GM12873 (cell line): ENCODE measurements at regions not wholly inside any gene's neighbourhood (a gene's known extent, or its start where the extent isn't known, plus 50 kb on each side); places are given as distances from the start of the nearest gene placed in this dataset.

ENCODE experiments used
- CTCF ChIP-seq: IDR thresholded peaks from 2 replicates; pipeline ENCODE4 v1.5.1; 2012; ENCODE audit warnings: low read depth, mild to moderate bottlenecking, moderate library complexity, low read length, control low read depth; ENCODE audit not compliant: insufficient read depth; ENCODE audit errors: missing control alignments

- TF ChIP-seq CTCF, result no peak
Measured at GRCh38 chr10:123361832-123362231, 207.6 kb downstream of the BUB3 start.

DNA sequence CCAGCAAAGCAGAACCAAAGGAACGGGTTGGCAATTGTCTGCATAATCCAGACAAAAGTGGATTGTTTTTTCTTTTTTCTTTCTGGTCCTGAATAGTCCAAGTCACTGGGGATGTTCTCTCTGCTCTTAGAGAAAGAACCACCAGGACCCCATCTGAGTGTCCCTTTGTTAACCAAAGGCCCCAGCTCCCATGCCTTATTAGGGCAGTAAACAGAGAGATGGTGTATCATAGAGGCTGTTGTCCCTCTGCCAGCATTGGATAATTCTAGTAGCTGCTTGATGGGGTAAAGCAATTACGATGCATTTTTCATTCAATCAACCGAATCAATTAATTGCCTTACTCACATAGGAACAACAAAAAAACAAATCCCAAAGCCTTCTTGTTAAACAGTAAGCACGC, 213.0 kb downstream of the BUB3 start:
- TF ChIP-seq CTCF, result no peak

- TF ChIP-seq CTCF, result no peak
Measured at GRCh38 chr10:123373591-123373990, 219.4 kb downstream of the BUB3 start.

DNA sequence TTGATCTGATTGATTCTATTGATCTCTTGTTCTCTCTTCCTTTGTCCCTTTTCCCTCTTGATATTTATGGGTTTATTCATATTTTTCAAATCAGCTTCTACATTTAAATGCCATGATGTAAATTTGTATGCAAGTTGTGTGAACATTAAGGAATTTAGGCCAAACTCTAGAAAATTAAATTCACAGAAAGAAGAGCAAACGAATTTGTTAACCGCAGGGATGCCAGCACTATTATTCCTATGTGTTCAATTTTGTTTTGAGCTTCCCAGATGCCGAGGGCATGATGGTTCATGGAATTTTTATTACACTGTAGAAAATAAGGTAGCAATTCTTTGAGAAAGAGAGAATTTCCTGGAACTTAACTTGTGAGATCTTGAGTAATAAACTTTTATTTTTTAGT, 220.9 kb downstream of the BUB3 start:
- no peak for TF ChIP-seq CTCF

DNA sequence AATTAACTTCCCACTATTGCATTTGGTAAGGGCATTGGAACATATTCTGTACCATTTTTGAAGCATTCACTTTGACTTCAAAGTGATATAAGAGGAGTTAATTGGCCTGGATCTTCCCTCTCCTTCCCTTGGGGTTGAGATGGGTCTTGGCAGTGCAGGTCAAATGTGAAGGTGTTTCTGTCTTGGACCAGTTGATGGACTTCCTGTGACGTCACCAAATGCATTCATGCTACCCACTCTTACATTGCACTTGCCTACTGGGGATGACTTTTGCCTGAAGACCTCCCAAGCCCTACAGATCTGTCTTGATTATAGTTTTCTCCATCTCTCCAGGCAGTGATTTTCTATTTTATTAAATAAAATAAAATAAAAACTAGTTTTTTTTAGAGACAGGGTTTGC, 221.5 kb downstream of the BUB3 start:
- no peak for TF ChIP-seq CTCF

GRCh38 chr10:123377883-123378282, 223.7 kb downstream of the BUB3 start:
- TF ChIP-seq CTCF, result no peak

GRCh38 chr10:123378302-123378701, 224.1 kb downstream of the BUB3 start:
- TF ChIP-seq CTCF, result no peak
